Muscle of back (tissue), 3 donors: ENCODE measurements at regions not wholly inside any gene's neighbourhood (a gene's known extent, or its start where the extent isn't known, plus 50 kb on each side); places are given as distances from the start of the nearest gene placed in this dataset.
A peak's percentile ranks its signal among the peaks of the same experiment; 100 is the strongest.
"Not testable (repeated sequence)": the region's sequence is repeated elsewhere in the genome, so short reads cannot be mapped to it uniquely, and the experiment has no call there.

Experiments
- DNase-seq, 3 donors: peaks; one replicate each; pipeline versions ENCODE4 v3.0.0 to v3.0.0-alpha.2; 2013

- DNase-seq: peak; percentile 16 to 54 (median 36)
These were observed 159.6 kb upstream of the KCNH8 start for GRCh38 chr3:18988614-18989229.

GRCh38 chr3:18987862-18988447 is 160.4 kb upstream of the KCNH8 start:
- no peak for DNase-seq

GRCh38 chr3:18987070-18987469 is 161.2 kb upstream of the KCNH8 start:
- DNase-seq: no peak

- DNase-seq: no peak
These were observed 165.4 kb upstream of the KCNH8 start for GRCh38 chr3:18982920-18983319.

GRCh38 chr3:18976102-18976501 is 172.2 kb upstream of the KCNH8 start:
- not testable (repeated sequence) for DNase-seq

GRCh38 chr3:18968120-18968519 is 180.2 kb upstream of the KCNH8 start:
- no peak for DNase-seq

- DNase-seq: no peak
These were observed 182.5 kb upstream of the KCNH8 start for GRCh38 chr3:18965781-18966180.

- no peak for DNase-seq
These were observed 183.7 kb upstream of the KCNH8 start for GRCh38 chr3:18964640-18965039.

- DNase-seq: no peak
These were observed 197.0 kb upstream of the KCNH8 start for GRCh38 chr3:18951333-18951732.

DNA sequence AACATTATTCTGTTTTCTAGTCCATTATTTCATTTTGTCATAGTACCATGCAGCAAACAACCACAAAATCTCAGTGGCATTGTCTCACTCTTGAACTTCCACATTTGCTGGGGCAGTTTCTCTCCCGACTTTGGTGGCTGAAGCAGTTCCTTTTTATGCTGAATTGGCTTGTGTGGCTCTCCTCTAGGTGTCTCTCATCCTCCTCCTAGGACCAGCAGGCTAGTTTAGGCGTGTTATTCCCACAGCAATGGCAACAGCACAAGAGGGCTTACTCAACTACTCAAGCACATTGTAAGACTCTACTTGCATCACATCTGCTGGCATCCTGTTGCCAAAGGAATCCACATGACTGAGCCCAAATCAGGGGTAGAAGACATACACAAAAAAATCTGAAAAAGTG is 201.8 kb upstream of the KCNH8 start:
- no peak for DNase-seq

DNA sequence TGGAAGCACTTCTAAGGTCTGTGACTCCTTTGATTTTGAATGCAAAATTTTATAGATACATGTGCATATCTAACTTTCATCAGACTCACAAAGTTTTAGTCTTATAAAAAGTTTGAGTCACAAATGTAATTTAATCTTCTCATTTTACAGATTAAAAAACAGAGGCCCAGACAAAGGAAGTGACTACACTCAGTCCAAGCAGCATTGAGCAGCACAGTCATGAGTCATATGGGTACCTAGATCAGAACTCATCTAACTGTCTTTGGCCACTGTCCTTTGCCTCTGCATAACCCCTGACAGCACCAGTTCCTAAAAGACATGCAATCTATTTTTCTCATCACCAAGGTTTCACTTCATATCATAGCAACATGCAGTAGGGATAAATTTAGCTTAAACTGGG is 210.7 kb upstream of the KCNH8 start:
- no peak for DNase-seq

DNA sequence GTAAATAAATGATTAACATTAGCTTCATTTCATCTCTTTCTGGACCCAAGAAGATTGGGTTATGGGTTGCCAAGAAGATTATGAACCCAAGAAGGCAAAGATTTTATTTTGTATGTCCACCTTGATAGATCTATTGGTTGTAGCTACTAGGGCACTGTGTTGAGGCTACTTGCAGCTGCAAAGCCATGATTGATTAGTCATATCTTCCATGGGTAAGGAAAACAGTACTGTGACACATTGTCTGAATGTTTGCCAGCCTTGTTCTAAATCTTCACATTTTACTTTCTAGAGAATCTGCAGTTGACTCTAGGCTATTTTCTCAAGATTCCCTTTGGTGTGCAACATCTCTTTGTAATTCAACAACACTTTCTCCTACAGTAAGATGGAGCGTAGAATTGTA is 229.2 kb upstream of the KCNH8 start:
- no peak for DNase-seq

GRCh38 chr3:18917923-18918322 is 230.4 kb upstream of the KCNH8 start:
- DNase-seq: no peak

GRCh38 chr3:18902081-18902793 is 246.1 kb upstream of the KCNH8 start:
- no peak for DNase-seq

DNA sequence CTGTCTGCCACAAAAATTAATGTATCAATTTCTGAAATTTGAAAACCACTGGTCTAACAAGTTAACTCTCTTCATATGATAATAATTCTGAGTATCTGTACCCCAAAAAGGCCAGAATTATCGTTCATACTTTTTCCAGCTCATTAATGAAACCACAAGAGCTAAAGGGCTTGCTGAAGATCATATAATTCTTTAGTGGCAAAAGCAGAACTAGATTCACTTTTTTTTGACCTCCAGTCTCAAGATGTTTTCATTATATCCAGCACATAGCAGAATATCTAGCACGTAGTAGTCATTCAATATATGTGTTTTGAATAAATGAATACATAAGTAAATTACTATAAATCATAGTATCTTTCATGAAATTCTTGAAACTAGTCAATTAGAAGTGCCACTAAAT is 246.7 kb upstream of the KCNH8 start:
- no peak for DNase-seq

DNA sequence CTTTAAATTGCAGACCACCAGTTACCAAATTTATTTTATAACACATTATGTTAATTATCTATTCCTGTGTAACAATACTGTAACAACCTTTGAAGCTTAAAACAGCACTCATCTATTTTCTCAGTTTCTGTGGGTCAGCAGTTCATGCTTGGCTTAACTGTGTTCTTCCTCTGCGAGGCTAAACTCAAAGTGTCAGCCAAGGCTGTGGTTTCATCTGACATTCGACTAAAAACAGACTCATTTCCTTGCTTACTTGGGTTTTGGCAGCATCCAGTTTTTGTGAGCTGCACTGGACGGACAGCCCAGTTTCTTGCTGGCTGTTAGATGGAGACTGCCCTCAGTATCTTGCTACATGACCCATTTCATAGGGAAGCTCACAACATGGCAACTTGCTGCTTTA is 247.3 kb upstream of the KCNH8 start:
- peak in 1 of 3 donors; percentile 2 for DNase-seq

DNA sequence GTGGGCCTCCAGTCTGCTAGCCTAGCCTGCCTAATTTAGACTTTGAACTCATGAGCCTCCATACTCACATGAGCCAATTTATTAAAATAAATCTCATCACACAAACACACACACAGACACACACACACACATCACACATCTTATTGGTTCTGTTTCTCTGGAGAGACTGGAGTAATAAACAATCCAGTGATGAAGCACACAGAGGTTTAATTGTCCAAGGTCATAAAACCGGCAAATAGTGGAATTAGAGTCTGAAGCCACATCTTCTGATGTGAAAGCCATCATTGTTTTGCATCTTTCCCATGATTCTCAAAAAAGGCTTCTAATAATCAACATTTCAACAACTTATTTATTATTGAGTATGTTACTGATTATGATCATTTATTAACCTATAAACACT is 249.4 kb upstream of the KCNH8 start:
- DNase-seq: no peak

DNA sequence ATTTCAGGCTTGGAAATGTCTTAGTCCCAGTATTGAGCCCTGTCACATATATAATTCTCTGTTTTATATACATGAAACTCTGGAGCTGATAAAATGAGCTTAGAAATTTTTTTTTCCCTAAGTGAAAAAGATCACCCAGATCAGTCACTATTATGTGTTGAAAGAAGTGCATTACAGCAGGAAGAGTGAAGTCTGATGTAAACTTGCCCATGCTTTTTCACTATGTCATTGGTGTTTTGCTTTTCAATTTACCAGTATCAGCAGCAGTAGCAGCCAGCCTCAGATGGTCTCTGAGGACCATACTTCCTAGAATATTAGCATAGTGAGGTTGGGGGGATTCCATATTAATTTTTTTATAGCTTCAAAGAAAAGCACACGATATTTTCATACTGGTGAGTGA is 255.6 kb upstream of the KCNH8 start:
- DNase-seq: no peak

DNA sequence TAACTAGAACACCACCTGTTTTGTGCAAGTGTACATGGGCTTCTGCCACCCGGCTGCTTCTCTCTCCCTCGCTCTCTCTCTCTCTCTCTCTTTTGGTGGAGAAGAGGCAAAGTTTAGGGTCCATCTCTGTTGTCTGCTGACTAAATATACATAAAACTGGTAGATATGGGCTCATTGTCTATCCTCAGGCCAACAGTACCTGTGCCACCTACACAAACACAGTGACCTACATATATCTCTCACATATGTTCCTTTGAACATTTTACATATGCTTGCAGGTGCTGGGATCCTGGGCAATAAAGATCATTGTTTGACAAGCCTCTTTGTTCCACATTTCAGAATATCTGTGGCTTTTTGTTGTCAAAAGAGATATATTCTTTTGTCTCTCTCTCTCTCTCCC is 256.3 kb upstream of the KCNH8 start:
- no peak for DNase-seq

GRCh38 chr3:18891641-18892040 is 256.7 kb upstream of the KCNH8 start:
- DNase-seq: no peak

GRCh38 chr3:18890449-18890848 is 257.9 kb upstream of the KCNH8 start:
- peak in 1 of 3 donors; percentile 12 for DNase-seq

DNA sequence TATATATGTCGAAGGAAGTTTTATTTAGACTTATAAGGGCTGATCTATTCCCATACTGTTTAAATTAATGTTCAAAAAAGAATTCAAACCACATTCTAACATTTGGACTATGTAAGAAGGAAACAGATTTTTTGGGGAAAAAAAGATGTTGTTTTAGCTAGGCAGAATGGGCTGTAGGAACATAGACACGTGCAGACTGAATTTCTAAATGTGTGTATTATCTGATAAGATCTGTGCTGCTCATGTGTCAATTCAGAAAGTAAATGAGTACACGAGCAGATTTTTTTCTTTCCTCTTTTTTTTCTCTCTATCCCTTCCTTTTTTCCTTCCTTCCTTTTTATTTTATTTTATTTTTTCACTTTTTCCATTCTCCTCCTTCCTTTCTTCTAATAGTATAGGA is 259.5 kb upstream of the KCNH8 start:
- no peak for DNase-seq

GRCh38 chr3:18888370-18888769 is 259.9 kb upstream of the KCNH8 start:
- no peak for DNase-seq

GRCh38 chr3:18886331-18886730 is 262.0 kb upstream of the KCNH8 start:
- DNase-seq: peak in 1 of 3 donors; percentile 3
